Stomach smooth muscle (tissue), 2 donors: ENCODE measurements at regions not wholly inside any gene's neighbourhood (a gene's known extent, or its start where the extent isn't known, plus 50 kb on each side); places are given as distances from the start of the nearest gene placed in this dataset.

ENCODE experiments used
- H3K27ac ChIP-seq: one replicate; pipeline ENCODE4 v1.7.0; 2013; ENCODE audit warnings: mild to moderate bottlenecking, low read length, inconsistent platforms
- H3K27me3 ChIP-seq, 2 donors: one replicate each; pipeline ENCODE4 v1.7.0; 2013; ENCODE audit warnings: low read length in 2 of 2; ENCODE audit not compliant: insufficient read depth in 2 of 2, control insufficient read depth in 1 of 2
- H3K36me3 ChIP-seq, 2 donors: one replicate each; pipeline ENCODE4 v1.7.0; 2013; ENCODE audit warnings: low read length in 2 of 2; ENCODE audit not compliant: control insufficient read depth in 2 of 2, insufficient read depth in 2 of 2
- H3K4me1 ChIP-seq: one replicate; pipeline ENCODE4 v1.7.0; 2013; ENCODE audit warnings: low read length; ENCODE audit not compliant: control insufficient read depth, insufficient read depth
- H3K4me3 ChIP-seq, 2 donors: one replicate each; pipeline ENCODE4 v1.7.0; 2013; ENCODE audit warnings: low read length in 2 of 2
- H3K9ac ChIP-seq, 2 donors: one replicate each; pipeline ENCODE4 v1.7.0; 2013; ENCODE audit warnings: low read length in 2 of 2, mild to moderate bottlenecking in 1 of 2
- H3K9me3 ChIP-seq, 2 donors: one replicate each; pipeline ENCODE4 v1.7.0; 2013; ENCODE audit warnings: low read length in 2 of 2; ENCODE audit not compliant: control insufficient read depth in 2 of 2
- donor health status: healthy.
- donor health status: Pancreatic carcinoma.

DNA sequence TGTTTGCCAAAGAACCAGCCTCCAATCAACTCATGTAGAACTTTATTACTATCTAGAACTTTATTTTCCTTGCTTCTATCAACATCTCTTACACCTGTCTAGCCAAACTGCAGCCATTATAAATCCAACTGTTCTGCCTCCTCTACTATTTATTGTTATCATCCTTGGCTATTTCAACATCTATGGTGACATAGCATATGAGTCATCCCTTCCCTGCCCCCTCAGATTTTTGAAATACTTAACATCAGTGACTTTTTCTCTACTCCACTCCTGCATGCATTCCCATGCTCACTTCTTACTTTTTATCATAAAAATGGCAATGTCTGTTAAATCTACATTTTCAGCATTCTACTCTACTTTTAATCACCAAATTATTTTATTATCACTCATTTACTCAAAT, 544.9 kb upstream of the NEGR1 start:
- Histone ChIP-seq H3K4me1 (no peaks in the 10 kb centered on the region), H3K36me3 (no peaks in the 10 kb centered on the region), H3K27me3 (no peaks in the 10 kb centered on the region), H3K9ac (no peak overlapping the region), H3K9me3 (peaks cover 0 to 3% of the 10 kb centered on the region in 2 donors), H3K4me3 (no peak overlapping the region), H3K27ac (no peak overlapping the region)

DNA sequence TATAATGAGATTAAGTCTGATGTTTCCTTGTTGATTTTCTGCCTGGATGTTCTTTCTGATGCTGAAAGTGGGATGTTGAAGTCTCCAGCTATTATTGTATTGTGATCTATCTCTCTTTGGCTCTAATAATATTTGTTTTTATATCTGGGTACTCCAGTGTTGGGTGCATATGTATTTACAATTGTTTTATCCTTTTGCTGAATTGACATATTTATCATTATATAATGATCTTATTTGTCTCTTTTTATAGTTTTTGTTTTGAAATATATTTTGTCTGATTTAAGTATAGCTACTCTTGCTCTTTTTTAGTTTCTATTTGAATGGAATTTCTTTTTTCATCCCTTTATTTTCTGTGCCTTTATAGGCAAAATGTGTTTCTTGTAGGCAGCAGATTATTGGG, 522.2 kb upstream of the NEGR1 start:
- no peak overlapping the region for H3K9ac ChIP-seq
- H3K27ac ChIP-seq: no peak overlapping the region
- no peaks in the 10 kb centered on the region for H3K27me3 ChIP-seq
- H3K9me3 ChIP-seq: peaks cover 3% of the 10 kb centered on the region in 2 donors
- no peak overlapping the region for H3K4me3 ChIP-seq
- H3K4me1 ChIP-seq: no peaks in the 10 kb centered on the region
- no peaks in the 10 kb centered on the region for H3K36me3 ChIP-seq

GRCh38 chr1:72781038-72781437, 498.7 kb upstream of the NEGR1 start:
- Histone ChIP-seq H3K4me1 (no peaks in the 10 kb centered on the region), H3K27me3 (no peaks in the 10 kb centered on the region), H3K9ac (no peak overlapping the region), H3K4me3 (no peak overlapping the region), H3K27ac (no peak overlapping the region), H3K9me3 (no peaks in the 10 kb centered on the region), H3K36me3 (no peaks in the 10 kb centered on the region)

DNA sequence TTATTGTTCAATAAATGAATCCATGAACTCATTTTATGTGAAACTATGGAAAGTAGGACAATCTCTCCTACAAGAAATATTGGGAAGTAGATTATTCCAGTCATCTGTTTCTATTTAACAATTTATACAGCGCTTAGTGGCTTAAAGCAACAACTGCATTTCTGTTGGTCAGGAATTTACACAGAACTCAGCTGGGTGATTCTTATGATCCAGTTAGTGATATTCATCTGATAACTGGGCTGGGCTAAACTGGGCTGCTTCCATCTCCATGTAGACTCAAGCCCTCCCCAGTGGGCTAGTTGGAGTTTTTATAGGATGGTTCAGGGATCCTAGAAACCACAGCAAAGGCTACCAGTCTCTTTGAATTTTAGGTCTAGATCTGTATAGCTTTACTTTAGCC, 497.9 kb upstream of the NEGR1 start:
- Histone ChIP-seq H3K27me3 (no peaks in the 10 kb centered on the region), H3K27ac (no peak overlapping the region), H3K4me1 (no peaks in the 10 kb centered on the region), H3K9ac (no peak overlapping the region), H3K36me3 (no peaks in the 10 kb centered on the region), H3K4me3 (no peak overlapping the region), H3K9me3 (no peaks in the 10 kb centered on the region)

DNA sequence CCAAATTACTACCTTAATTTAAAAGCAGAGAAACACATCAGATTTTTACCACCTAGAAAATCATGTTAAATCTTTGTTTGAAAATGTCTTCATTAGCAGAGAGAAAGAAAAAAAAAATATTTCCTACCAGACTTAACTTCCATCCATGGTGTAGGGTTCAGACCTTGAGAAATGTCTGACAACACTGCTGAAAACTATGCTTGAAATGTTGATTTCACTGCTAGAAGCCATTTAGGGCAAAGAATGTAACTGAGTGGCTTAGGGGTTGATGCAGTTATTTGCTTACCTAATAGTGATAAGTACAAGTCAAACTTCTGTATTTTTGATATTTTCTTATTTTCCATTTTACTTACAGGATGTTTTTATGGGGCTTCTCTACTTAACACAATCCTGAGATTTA, 495.6 kb upstream of the NEGR1 start:
- Histone ChIP-seq H3K27ac (no peak overlapping the region), H3K9ac (no peak overlapping the region), H3K27me3 (no peaks in the 10 kb centered on the region), H3K36me3 (no peaks in the 10 kb centered on the region), H3K4me1 (no peaks in the 10 kb centered on the region), H3K4me3 (no peak overlapping the region), H3K9me3 (no peaks in the 10 kb centered on the region)

GRCh38 chr1:72763481-72763880, 481.1 kb upstream of the NEGR1 start:
- H3K4me3 ChIP-seq: no peak overlapping the region
- no peaks in the 10 kb centered on the region for H3K27me3 ChIP-seq
- H3K27ac ChIP-seq: no peak overlapping the region
- H3K4me1 ChIP-seq: no peaks in the 10 kb centered on the region
- H3K36me3 ChIP-seq: no peaks in the 10 kb centered on the region
- no peaks in the 10 kb centered on the region for H3K9me3 ChIP-seq
- H3K9ac ChIP-seq: no peak overlapping the region

GRCh38 chr1:72759486-72759885, 477.1 kb upstream of the NEGR1 start:
- no peaks in the 10 kb centered on the region for H3K4me1 ChIP-seq
- H3K27ac ChIP-seq: no peak overlapping the region
- H3K27me3 ChIP-seq: no peaks in the 10 kb centered on the region
- no peaks in the 10 kb centered on the region for H3K9me3 ChIP-seq
- no peak overlapping the region for H3K4me3 ChIP-seq
- H3K36me3 ChIP-seq: no peaks in the 10 kb centered on the region
- no peak overlapping the region for H3K9ac ChIP-seq

GRCh38 chr1:72757843-72758242, 475.5 kb upstream of the NEGR1 start:
- H3K9ac ChIP-seq: no peak overlapping the region
- H3K4me1 ChIP-seq: no peaks in the 10 kb centered on the region
- no peaks in the 10 kb centered on the region for H3K9me3 ChIP-seq
- H3K4me3 ChIP-seq: no peak overlapping the region
- H3K36me3 ChIP-seq: no peaks in the 10 kb centered on the region
- no peak overlapping the region for H3K27ac ChIP-seq
- H3K27me3 ChIP-seq: no peaks in the 10 kb centered on the region

GRCh38 chr1:72745413-72745812, 463.1 kb upstream of the NEGR1 start:
- Histone ChIP-seq H3K4me3 (no peak overlapping the region), H3K9me3 (no peaks in the 10 kb centered on the region), H3K4me1 (no peaks in the 10 kb centered on the region), H3K27me3 (no peaks in the 10 kb centered on the region), H3K36me3 (no peaks in the 10 kb centered on the region), H3K27ac (no peak overlapping the region), H3K9ac (no peak overlapping the region)

GRCh38 chr1:72734415-72734814, 452.1 kb upstream of the NEGR1 start:
- Histone ChIP-seq H3K9ac (no peak overlapping the region), H3K4me1 (no peaks in the 10 kb centered on the region), H3K27me3 (no peaks in the 10 kb centered on the region), H3K9me3 (peaks cover 0 to 4% of the 10 kb centered on the region in 2 donors), H3K27ac (no peak overlapping the region), H3K36me3 (no peaks in the 10 kb centered on the region), H3K4me3 (no peak overlapping the region)

GRCh38 chr1:72724951-72725861, 442.9 kb upstream of the NEGR1 start:
- H3K4me3 ChIP-seq: no peak overlapping the region
- H3K36me3 ChIP-seq: no peaks in the 10 kb centered on the region
- H3K27ac ChIP-seq: no peak overlapping the region
- H3K9me3 ChIP-seq: no peaks in the 10 kb centered on the region
- no peak overlapping the region for H3K9ac ChIP-seq
- H3K4me1 ChIP-seq: no peaks in the 10 kb centered on the region
- no peaks in the 10 kb centered on the region for H3K27me3 ChIP-seq
